GM23338 (cell line): ENCODE measurements at regions not wholly inside any gene's neighbourhood (a gene's known extent, or its start where the extent isn't known, plus 50 kb on each side); places are given as distances from the start of the nearest gene placed in this dataset.

Experiments used
- CTCF ChIP-seq, 2 experiments: fragments of 200-600 bp in 1 of 2; sonication (generic) in 1 of 2; conservative IDR thresholded peaks; 2 replicates each; pipeline versions ENCODE4 v1.5.1 to v1.6.1; 2016 to 2017; ENCODE audit warnings: antibody characterized with exemption in 2 of 2, low read depth in 2 of 2, mild to moderate bottlenecking in 2 of 2, moderate library complexity in 1 of 2
- ETS1 ChIP-seq: IDR thresholded peaks from 2 replicates; pipeline ENCODE4 v1.6.1; 2016; ENCODE audit warnings: antibody characterized with exemption
- EZH2 ChIP-seq: fragments of 200-600 bp; sonication (generic); IDR thresholded peaks from one replicate; pipeline ENCODE4 v1.8.0; 2017; ENCODE audit warnings: antibody characterized with exemption, mild to moderate bottlenecking, low read depth; ENCODE audit not compliant: unreplicated experiment
- REST ChIP-seq: IDR thresholded peaks from one replicate; pipeline ENCODE4 v1.6.1; 2018; ENCODE audit warnings: antibody characterized with exemption; ENCODE audit not compliant: unreplicated experiment

GRCh38 chr13:51518827-51519226, 65.4 kb upstream of the WDFY2 start:
- TF ChIP-seq EZH2 = no peak
- TF ChIP-seq REST = no peak
- no peak for TF ChIP-seq CTCF (conservative IDR thresholded peaks at IDR 0.05; ENCODE audit: low read depth in 2 of 2)
- TF ChIP-seq ETS1 = no peak
